Sigmoid colon (tissue), 3 donors: ENCODE measurements at regions not wholly inside any gene's neighbourhood (a gene's known extent, or its start where the extent isn't known, plus 50 kb on each side); places are given as distances from the start of the nearest gene placed in this dataset.

Experiments used
- CTCF ChIP-seq, 4 experiments: fragments of 450-650 bp in 3 of 4; fragments of 200-600 bp in 1 of 4; IDR thresholded peaks; one replicate each; pipeline ENCODE4 v1.5.1; 2016 to 2019; ENCODE audit warnings: antibody characterized with exemption in 4 of 4, mild to moderate bottlenecking in 3 of 4, moderate library complexity in 2 of 4
- POLR2A ChIP-seq, 2 donors: fragments of 450-650 bp; IDR thresholded peaks; one replicate each; pipeline ENCODE4 v1.6.1; 2016; ENCODE audit warnings: antibody characterized with exemption in 2 of 2, mild to moderate bottlenecking in 2 of 2, moderate library complexity in 2 of 2

GRCh38 chr1:198015309-198015708 is 98.1 kb downstream of the LHX9 start:
- TF ChIP-seq POLR2A (IDR thresholded peaks at IDR 0.05): no peak
- no peak for TF ChIP-seq CTCF (IDR thresholded peaks at IDR 0.05)
